H9 (cell line): ENCODE measurements at regions not wholly inside any gene's neighbourhood (a gene's known extent, or its start where the extent isn't known, plus 50 kb on each side); places are given as distances from the start of the nearest gene placed in this dataset.

Experiments used
- DNase-seq: peaks from one replicate; pipeline ENCODE4 v3.0.0-alpha.2; 2017
- H2AFZ ChIP-seq: one replicate; pipeline ENCODE4 v1.6.1; 2013; ENCODE audit warnings: mild to moderate bottlenecking, low read length, control low read depth, moderate library complexity
- H2AK5ac ChIP-seq: 2 replicates; pipeline ENCODE4 v1.6.1; 2013; ENCODE audit warnings: low read length, control low read depth, mixed read lengths; ENCODE audit not compliant: insufficient read length
- H2BK120ac ChIP-seq: one replicate; pipeline ENCODE4 v1.6.1; 2013; ENCODE audit warnings: low read depth, mild to moderate bottlenecking, low read length, control low read depth, inconsistent platforms; ENCODE audit not compliant: poor library complexity, severe bottlenecking
- H2BK12ac ChIP-seq: 2 replicates; pipeline ENCODE4 v1.6.1; 2013; ENCODE audit warnings: low read length, control low read depth, mixed read lengths, low read depth; ENCODE audit not compliant: insufficient read length
- H2BK15ac ChIP-seq: 2 replicates; pipeline ENCODE4 v1.6.1; 2013; ENCODE audit warnings: low read depth, low read length, control low read depth
- H2BK20ac ChIP-seq: one replicate; pipeline ENCODE4 v1.6.1; 2013; ENCODE audit warnings: low read depth, mild to moderate bottlenecking, low read length, control low read depth, inconsistent platforms; ENCODE audit not compliant: poor library complexity, severe bottlenecking
- H2BK5ac ChIP-seq: 2 replicates; pipeline ENCODE4 v1.6.1; 2013; ENCODE audit warnings: low read length, control low read depth, mixed read lengths; ENCODE audit not compliant: insufficient read length
- H3K14ac ChIP-seq: 2 replicates; pipeline ENCODE4 v1.6.1; 2013; ENCODE audit warnings: low read length, control low read depth; ENCODE audit not compliant: insufficient read depth
- H3K18ac ChIP-seq: 2 replicates; pipeline ENCODE4 v1.6.1; 2013; ENCODE audit warnings: low read depth, mild to moderate bottlenecking, mixed read lengths, low read length, control low read depth; ENCODE audit not compliant: insufficient read length
- H3K23ac ChIP-seq: 2 replicates; pipeline ENCODE4 v1.6.1; 2013; ENCODE audit warnings: low read length, control low read depth, mixed read lengths, low read depth; ENCODE audit not compliant: insufficient read length
- H3K23me2 ChIP-seq: 2 replicates; pipeline ENCODE4 v1.6.1; 2013; ENCODE audit warnings: low read depth, mild to moderate bottlenecking, mixed read lengths, low read length, control low read depth; ENCODE audit not compliant: insufficient read length, poor library complexity, severe bottlenecking
- H3K27ac ChIP-seq: 2 replicates; pipeline ENCODE4 v1.5.1; 2013; ENCODE audit warnings: low read length, control low read depth, mixed read lengths, low read depth; ENCODE audit not compliant: insufficient read length
- H3K27me3 ChIP-seq: 2 replicates; pipeline ENCODE4 v1.6.1; 2013; ENCODE audit warnings: low read length, control low read depth, inconsistent platforms; ENCODE audit not compliant: insufficient read depth
- H3K4ac ChIP-seq: 2 replicates; pipeline ENCODE4 v1.6.1; 2013; ENCODE audit warnings: low read depth, mild to moderate bottlenecking, control low read depth, inconsistent platforms, low read length, moderate library complexity
- H3K4me1 ChIP-seq: 2 replicates; pipeline ENCODE4 v1.6.1; 2013; ENCODE audit warnings: low read length, control low read depth, inconsistent platforms; ENCODE audit not compliant: insufficient read depth
- H3K4me2 ChIP-seq: 2 replicates; pipeline ENCODE4 v1.6.1; 2013; ENCODE audit warnings: low read length, control low read depth, mixed read lengths; ENCODE audit not compliant: insufficient read length, insufficient read depth
- H3K56ac ChIP-seq: 2 replicates; pipeline ENCODE4 v1.6.1; 2013; ENCODE audit warnings: low read depth, mild to moderate bottlenecking, mixed read lengths, low read length, control low read depth; ENCODE audit not compliant: insufficient read length
- H3K79me1 ChIP-seq: 2 replicates; pipeline ENCODE4 v1.6.1; 2013; ENCODE audit warnings: low read depth, mild to moderate bottlenecking, moderate library complexity, low read length, control low read depth, inconsistent platforms; ENCODE audit not compliant: insufficient read depth, poor library complexity, severe bottlenecking
- H3K79me2 ChIP-seq: 2 replicates; pipeline ENCODE4 v1.6.1; 2013; ENCODE audit warnings: low read length, control low read depth, inconsistent platforms; ENCODE audit not compliant: insufficient read depth
- H3K9ac ChIP-seq: 2 replicates; pipeline ENCODE4 v1.6.1; 2013; ENCODE audit warnings: low read length, control low read depth, mixed read lengths; ENCODE audit not compliant: insufficient read length; ENCODE audit errors: extremely low read depth
- H3K9me3 ChIP-seq: one replicate; pipeline ENCODE4 v1.6.1; 2013; ENCODE audit warnings: low read depth, low read length, inconsistent platforms; ENCODE audit not compliant: control insufficient read depth
- H3T11ph ChIP-seq: one replicate; pipeline ENCODE4 v1.6.1; 2013; ENCODE audit warnings: mild to moderate bottlenecking, low read length, control low read depth, inconsistent platforms
- H4K20me1 ChIP-seq: one replicate; pipeline ENCODE4 v1.6.1; 2013; ENCODE audit not compliant: control insufficient read depth, insufficient read length, insufficient read depth
- H4K5ac ChIP-seq: 2 replicates; pipeline ENCODE4 v1.6.1; 2013; ENCODE audit warnings: low read depth, mild to moderate bottlenecking, mixed read lengths, low read length, control low read depth; ENCODE audit not compliant: insufficient read length
- H4K8ac ChIP-seq: replicated peaks from 2 replicates; pipeline ENCODE4 v1.6.1; 2013; ENCODE audit warnings: low read length, control low read depth, mixed read lengths, low read depth; ENCODE audit not compliant: insufficient read length
- H4K91ac ChIP-seq: 2 replicates; pipeline ENCODE4 v1.6.1; 2013; ENCODE audit warnings: low read depth, mild to moderate bottlenecking, moderate library complexity, mixed read lengths, low read length, control low read depth; ENCODE audit not compliant: insufficient read length
- H3K27ac Mint-ChIP-seq, 3 experiments: 2 replicates in 2 of 3; 3 replicates in 1 of 3; pipeline ENCODE4 v1.8.0; 2020 to 2021; ENCODE audit warnings: mixed read lengths in 3 of 3, mild to moderate bottlenecking in 1 of 3, moderate library complexity in 1 of 3
- H3K27me3 Mint-ChIP-seq: 2 replicates; pipeline ENCODE4 v1.8.0; 2021; ENCODE audit warnings: low read depth, mild to moderate bottlenecking, moderate library complexity, mixed read lengths
- H3K36me3 Mint-ChIP-seq, 3 experiments: 2 replicates in 2 of 3; 3 replicates in 1 of 3; pipeline ENCODE4 v1.8.0; 2020 to 2021; ENCODE audit warnings: low read depth in 3 of 3, mixed read lengths in 3 of 3; ENCODE audit not compliant: insufficient read depth in 1 of 3
- H3K4me1 Mint-ChIP-seq, 2 experiments: 2 replicates each; pipeline ENCODE4 v1.8.0; 2020; ENCODE audit warnings: mixed read lengths in 2 of 2
- H3K4me3 Mint-ChIP-seq, 2 experiments: 2 replicates in 1 of 2; 3 replicates in 1 of 2; pipeline ENCODE4 v1.8.0; 2020 to 2021; ENCODE audit warnings: mild to moderate bottlenecking in 2 of 2, mixed read lengths in 2 of 2, moderate library complexity in 1 of 2
- H3K9me3 Mint-ChIP-seq, 2 experiments: 2 replicates in 1 of 2; 3 replicates in 1 of 2; pipeline ENCODE4 v1.8.0; 2020; ENCODE audit warnings: mild to moderate bottlenecking in 2 of 2, mixed read lengths in 2 of 2, moderate library complexity in 1 of 2
- WGBS: extraction: QIAGEN DNeasy Blood & Tissue Kit; methylation state at CpG from one replicate; pipeline ENCODE4 v1.1.7; 2013; ENCODE audit warnings: missing lambda C conversion rate, low lambda C conversion rate, mixed read lengths; ENCODE audit not compliant: insufficient read length; ENCODE audit errors: extremely low coverage; 5-methylcytosine and 5-hydroxymethylcytosine counted together
- TF ChIP-seq, protein P1 (sequence below): fragments of 200-600 bp; sonication (generic); conservative IDR thresholded peaks from 3 replicates; pipeline ENCODE4 v1.8.0; 2021; ENCODE audit warnings: antibody characterized with exemption, mild to moderate bottlenecking

DNA sequence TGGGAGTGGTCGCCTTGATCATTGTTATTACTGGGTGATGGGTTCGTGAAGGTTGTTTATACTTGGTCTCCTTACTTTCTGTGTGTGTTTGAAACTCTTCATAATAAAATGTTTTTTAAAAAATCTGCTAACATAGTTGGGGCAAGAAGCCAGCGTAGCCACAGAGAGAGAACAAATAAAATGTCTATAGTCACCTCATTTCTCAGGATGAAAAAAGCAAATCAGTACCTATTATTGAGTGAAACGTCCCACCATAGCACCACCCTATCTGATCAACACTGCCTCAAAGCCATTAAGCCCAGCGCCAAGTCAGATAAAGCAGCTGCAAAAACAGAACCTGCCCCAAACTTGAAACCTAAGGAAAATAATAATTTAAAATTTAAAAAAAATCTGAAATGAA is 89.7 kb upstream of the TAB2 start:
- Mint-ChIP-seq H3K27ac (no peak overlapping the region), H3K4me1 (peaks cover 32 to 37% of the 10 kb centered on the region in 2 experiments), H3K9me3 (no peaks in the 10 kb centered on the region), H3K36me3 (no peaks in the 10 kb centered on the region; a peak in 1 of 7 replicates), H3K4me3 (no peak overlapping the region), H3K27me3 (no peaks in the 10 kb centered on the region)
- Histone ChIP-seq H3K27me3 (no peaks in the 10 kb centered on the region), H4K5ac (no peak overlapping the region), H2BK20ac (no peak overlapping the region), H3K18ac (no peak overlapping the region), H3T11ph (no peak overlapping the region), H3K23me2 (no peaks in the 10 kb centered on the region), H3K56ac (no peak overlapping the region), H3K23ac (no peak overlapping the region), H4K20me1 (no peaks in the 10 kb centered on the region), H4K91ac (no peak overlapping the region), H3K4me2 (no peak overlapping the region), H3K9me3 (no peaks in the 10 kb centered on the region), H2AFZ (no peak overlapping the region), H4K8ac (no peak overlapping the region), H3K79me2 (no peaks in the 10 kb centered on the region; the same call in 1 of the 2 replicates), H2BK12ac (no peak overlapping the region), H3K9ac (no peak overlapping the region), H2BK5ac (no peak overlapping the region), H3K27ac (no peak overlapping the region), H3K4ac (no peak overlapping the region), H2AK5ac (no peak overlapping the region), H3K4me1 (no peaks in the 10 kb centered on the region), H3K14ac (no peak overlapping the region), H2BK120ac (no peak overlapping the region), H2BK15ac (no peak overlapping the region), H3K79me1 (no peaks in the 10 kb centered on the region)
- WGBS: no CpG with 5 or more reads among the region's 5 CpGs
- DNase-seq: no peak
- TF ChIP-seq, protein P1, sequence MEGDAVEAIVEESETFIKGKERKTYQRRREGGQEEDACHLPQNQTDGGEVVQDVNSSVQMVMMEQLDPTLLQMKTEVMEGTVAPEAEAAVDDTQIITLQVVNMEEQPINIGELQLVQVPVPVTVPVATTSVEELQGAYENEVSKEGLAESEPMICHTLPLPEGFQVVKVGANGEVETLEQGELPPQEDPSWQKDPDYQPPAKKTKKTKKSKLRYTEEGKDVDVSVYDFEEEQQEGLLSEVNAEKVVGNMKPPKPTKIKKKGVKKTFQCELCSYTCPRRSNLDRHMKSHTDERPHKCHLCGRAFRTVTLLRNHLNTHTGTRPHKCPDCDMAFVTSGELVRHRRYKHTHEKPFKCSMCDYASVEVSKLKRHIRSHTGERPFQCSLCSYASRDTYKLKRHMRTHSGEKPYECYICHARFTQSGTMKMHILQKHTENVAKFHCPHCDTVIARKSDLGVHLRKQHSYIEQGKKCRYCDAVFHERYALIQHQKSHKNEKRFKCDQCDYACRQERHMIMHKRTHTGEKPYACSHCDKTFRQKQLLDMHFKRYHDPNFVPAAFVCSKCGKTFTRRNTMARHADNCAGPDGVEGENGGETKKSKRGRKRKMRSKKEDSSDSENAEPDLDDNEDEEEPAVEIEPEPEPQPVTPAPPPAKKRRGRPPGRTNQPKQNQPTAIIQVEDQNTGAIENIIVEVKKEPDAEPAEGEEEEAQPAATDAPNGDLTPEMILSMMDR: no peak
